HepG2 (cell line): ENCODE measurements at regions not wholly inside any gene's neighbourhood (a gene's known extent, or its start where the extent isn't known, plus 50 kb on each side); places are given as distances from the start of the nearest gene placed in this dataset.

Experiments
- AGO1 ChIP-seq: fragments of 200-400 bp; formaldehyde crosslinking; IDR thresholded peaks from 2 replicates; pipeline ENCODE4 v1.6.1; 2017; ENCODE audit warnings: mild to moderate bottlenecking, low read depth, low read length, moderate library complexity; ENCODE audit not compliant: poor library complexity, severe bottlenecking
- ATF3 ChIP-seq: sonication (generic); formaldehyde crosslinking; IDR thresholded peaks from 2 replicates; pipeline ENCODE4 v1.4.0; 2020; ENCODE audit warnings: missing genetic modification reagents
- CTCF ChIP-seq: sonication (generic); formaldehyde crosslinking; IDR thresholded peaks from 2 replicates; pipeline ENCODE4 v1.5.0; 2020; ENCODE audit warnings: mild to moderate bottlenecking, missing genetic modification reagents, moderate library complexity
- FOXA3 ChIP-seq: IDR thresholded peaks from 2 replicates; pipeline ENCODE4 v1.6.1; 2016; ENCODE audit warnings: missing genetic modification reagents, missing compliant biosample characterization
- HMGXB4 ChIP-seq, 2 experiments: sonication (generic) in 1 of 2; formaldehyde crosslinking in 1 of 2; IDR thresholded peaks; 2 replicates each; pipeline versions ENCODE4 v1.4.0 to v1.6.1; 2018 to 2020; ENCODE audit warnings: missing genetic modification reagents in 2 of 2, borderline replicate concordance in 1 of 2, low read depth in 1 of 2, mild to moderate bottlenecking in 1 of 2, missing biosample characterization in 1 of 2
- ZFX ChIP-seq: sonication (generic); formaldehyde crosslinking; IDR thresholded peaks from 2 replicates; pipeline ENCODE4 v1.4.0; 2020; ENCODE audit warnings: mild to moderate bottlenecking, low read depth, missing genetic modification reagents, moderate library complexity
- ZNF180 ChIP-seq: sonication (generic); formaldehyde crosslinking; IDR thresholded peaks from 2 replicates; pipeline ENCODE4 v1.4.0; 2020; ENCODE audit warnings: low read depth, missing genetic modification reagents, borderline replicate concordance

- no peak for TF ChIP-seq CTCF
- TF ChIP-seq ZFX, result no peak
- TF ChIP-seq HMGXB4 (CRISPR knock-in tag; IDR thresholded peaks at IDR 0.05; ENCODE audit: borderline replicate concordance in 1 of 2, low read depth in 1 of 2), result no peak
- TF ChIP-seq FOXA3 (CRISPR knock-in tag), result no peak
- TF ChIP-seq AGO1, result no peak
- no peak for TF ChIP-seq ZNF180 (CRISPR knock-in tag)
- TF ChIP-seq ATF3 (CRISPR knock-in tag), result no peak
Measured at GRCh38 chr4:34250562-34250961, 1993.8 kb downstream of the ARAP2 start.
